RKO (cell line): ENCODE measurements at regions not wholly inside any gene's neighbourhood (a gene's known extent, or its start where the extent isn't known, plus 50 kb on each side); places are given as distances from the start of the nearest gene placed in this dataset.

Experiments used
- DNase-seq: peaks from one replicate; pipeline ENCODE4 v3.0.0-alpha.2; 2016; ENCODE audit warnings: low spot score

DNA sequence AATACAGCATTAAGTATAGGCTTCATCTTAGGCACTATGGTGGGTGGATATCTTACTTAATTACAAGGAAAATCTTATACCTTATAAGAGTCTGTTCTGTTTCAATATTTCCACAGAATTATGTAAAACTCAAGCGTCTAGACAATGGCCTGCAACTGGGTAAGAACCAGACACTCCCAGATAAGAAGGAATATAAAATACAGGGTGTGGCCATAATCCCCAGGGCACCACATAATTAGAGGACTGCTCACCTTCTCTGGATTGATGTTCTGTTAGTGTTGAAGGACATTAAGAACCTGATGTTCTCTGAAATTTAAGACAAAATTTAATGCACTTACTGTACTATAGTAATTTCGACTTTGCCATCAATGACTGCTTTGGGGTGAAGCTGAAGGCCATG is 198.2 kb upstream of the ARSJ start:
- no peak for DNase-seq

DNA sequence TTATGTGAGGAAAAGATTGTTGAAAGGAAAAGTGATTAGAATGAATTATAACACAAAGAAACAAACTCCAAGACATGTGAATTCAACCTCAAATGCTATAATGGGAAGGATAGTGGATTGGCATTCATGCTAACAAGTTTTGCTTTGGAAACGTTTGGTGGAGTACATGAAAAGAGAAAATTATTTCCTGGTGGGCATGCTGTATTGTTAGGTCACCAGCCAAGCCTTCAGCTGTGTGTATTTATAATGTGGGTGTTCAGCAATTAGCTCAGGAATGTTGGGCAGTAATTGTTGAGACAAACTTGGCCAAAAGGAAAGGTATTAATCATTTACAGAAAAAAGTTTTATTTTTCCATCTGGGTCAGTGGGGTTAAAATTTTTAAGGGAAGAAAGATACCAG is 198.9 kb upstream of the ARSJ start:
- no peak for DNase-seq

DNA sequence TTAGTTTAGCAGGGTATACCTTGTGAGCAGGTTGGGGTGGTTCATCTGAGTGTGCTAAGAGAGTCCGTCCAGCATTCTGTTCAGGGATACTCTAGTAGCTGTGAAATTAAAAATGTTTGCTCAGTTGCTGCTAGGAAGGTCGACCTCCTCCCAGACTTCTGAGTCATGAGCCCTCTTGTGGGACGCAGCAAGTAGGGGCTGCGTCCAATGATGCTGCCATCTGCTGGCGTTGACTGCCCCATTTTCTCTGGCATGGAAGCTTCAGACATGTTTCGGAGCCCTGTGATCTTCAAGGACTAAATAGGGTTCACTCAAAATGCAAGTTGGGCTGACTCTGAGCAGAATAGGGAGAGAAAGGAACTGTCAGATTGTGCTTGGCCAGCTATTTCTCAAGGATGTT is 201.0 kb upstream of the ARSJ start:
- DNase-seq, result peak; percentile 29

DNA sequence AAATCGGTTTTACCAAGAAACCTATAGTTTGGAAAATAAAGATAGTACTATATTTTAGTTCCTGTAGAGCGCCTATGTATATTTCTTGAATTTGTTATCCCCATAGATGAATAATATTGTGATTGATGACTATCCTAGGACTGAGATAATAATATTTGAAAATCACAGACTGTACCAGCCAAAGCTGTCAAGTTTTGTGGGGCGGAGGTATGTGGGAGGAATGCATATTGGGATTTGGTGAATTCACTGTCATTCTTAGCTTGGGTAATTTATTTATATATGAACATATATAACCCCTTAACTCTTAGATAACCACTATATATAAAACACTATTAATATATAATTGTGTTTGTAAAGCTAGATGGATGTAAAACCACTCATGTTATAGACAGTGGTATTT is 205.5 kb upstream of the ARSJ start:
- no peak for DNase-seq

DNA sequence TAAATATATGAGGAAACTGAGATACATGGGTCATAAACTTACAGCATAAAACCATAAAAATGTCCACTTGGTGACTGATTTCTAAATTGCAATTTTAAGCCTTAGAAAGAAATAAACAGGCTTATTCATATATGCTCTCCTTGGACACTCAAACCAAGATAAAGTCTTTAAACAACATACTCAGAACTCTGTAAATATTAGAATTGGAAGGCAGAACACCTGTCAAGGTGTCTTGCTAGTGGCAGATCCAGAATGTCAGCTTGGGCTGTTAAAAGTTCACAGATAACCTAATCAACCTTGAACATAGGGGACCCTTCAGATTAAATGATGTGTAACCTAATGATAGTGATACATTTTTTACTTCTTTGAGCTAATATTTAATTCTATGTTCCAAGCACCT is 208.1 kb upstream of the ARSJ start:
- DNase-seq, result no peak

DNA sequence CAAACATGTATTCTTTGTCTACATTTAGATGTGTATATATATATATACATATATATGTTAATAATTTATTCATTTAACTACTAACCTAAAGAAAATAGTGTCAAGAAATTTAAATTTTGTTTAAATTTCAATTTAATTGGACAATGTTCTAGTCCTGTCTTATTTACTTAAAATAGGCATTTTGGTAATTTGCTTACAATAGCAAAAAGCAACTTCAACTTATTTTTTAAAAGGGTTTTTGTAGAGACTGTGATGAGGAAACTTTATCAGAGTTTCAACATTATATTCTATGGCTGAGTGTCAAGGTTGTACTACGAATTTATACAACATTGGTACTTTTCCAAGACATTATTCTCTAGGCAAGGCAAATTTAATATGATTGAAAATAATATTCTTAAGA is 212.0 kb upstream of the ARSJ start:
- DNase-seq, result no peak

DNA sequence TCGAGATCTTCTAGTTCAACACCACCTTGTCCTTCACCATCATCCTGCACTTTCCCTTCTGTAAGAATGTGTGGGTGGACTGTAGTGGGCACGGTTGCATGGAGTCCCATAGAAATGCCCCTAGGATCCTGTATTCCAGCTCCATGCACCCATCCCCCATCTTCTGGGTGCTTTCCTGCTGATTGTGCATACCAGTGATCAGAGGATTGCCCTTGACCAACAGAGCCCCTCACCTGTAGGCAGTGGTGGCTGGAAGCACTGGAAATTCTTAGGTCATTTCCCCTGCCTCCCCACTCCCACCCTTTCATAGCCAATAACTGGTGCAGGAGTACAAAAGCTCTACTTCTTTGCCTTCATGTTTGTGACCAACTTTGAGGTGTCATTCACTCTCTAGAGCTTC is 213.4 kb upstream of the ARSJ start:
- DNase-seq, result no peak

DNA sequence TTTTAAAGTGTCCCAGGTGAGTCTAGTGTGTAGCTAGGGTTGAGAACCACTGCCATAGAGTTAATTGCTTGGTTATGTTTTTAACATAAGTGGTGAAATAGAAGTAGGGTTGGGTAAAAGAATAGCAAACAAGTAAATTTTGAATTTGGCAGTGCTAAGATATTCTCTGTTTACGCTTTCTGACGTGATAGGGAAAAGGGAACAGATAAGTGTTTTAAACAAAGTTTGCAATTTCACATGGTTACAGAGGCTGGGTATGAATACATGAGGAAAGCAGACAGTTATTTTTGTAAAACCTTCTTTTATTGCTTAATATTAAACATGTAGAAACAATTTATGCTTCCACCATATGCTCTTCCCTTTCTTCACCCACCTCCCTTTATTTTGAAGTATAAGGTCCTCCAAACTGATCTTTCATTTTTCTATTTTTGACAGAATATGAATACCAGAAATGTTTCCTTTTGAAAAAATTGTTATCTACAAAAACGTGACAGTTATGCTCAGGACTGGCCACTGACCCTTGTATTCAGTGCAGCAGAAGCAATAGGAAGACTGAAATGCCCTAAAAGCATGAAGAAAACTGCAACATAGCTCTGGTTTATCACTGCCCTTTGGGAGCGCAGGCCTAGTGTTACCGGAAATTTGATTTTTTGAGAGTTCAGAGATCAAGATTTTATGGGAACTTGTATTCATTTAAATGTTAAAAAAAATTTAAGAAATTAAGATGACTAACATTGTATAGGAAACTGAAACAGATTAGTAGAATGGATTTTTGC is 214.4 kb upstream of the ARSJ start:
- DNase-seq, result no peak

DNA sequence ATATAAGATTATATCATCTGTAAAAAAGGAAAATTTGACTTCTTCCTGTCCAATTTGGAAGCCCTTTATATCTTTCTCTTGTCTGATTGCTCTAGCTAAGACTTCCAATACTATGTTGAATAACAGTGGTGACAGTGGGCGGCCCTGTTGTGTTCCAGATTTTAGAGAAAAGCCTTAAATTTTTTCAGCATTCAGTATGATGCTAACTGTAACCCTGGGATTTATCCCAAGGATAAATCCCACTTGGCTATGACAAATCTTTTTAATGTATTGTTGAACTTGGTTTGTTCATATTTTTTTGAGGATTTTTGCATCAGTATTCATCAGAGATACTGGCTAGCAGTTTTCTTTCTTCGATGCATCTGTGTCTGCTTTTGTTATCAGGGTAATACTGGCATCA is 217.2 kb upstream of the ARSJ start:
- no peak for DNase-seq

DNA sequence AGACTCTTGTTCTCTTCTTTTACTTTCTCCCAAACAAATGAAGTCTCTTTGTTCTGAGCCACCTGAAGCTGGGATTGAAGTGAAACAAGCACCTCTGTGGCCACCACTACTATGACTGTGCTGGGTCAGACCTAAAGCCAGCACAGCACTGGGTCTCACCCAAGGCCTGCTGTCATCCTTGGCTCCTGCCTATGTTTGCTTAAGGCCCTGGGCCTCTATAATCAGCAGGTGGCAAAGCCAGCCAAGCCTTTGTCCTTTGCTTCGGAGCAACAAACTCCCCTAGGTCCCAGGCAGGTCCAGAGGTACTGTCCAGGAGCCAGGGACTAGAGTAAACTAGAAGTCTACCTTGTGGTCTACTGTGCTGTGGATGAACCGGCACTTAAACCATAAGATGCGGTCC is 220.6 kb upstream of the ARSJ start:
- no peak for DNase-seq

DNA sequence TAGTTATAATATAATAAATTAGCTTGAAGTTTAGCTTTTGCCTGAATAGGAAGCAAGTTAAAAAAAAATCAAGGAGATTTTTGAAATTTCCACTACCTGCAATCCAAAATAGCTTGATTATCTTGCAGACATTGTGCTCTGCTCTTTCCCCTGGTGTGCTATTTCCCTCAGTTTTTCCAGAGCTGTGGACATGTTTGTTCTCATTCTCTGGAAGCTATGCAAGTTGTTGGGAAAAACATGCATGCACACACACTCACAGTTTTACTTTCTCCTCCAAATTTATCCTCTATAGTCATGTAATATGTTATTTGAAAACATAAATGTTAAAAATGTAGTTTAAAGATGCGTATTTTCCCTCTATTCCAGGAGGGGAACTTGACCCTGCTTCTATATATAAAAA is 225.8 kb upstream of the ARSJ start:
- no peak for DNase-seq

DNA sequence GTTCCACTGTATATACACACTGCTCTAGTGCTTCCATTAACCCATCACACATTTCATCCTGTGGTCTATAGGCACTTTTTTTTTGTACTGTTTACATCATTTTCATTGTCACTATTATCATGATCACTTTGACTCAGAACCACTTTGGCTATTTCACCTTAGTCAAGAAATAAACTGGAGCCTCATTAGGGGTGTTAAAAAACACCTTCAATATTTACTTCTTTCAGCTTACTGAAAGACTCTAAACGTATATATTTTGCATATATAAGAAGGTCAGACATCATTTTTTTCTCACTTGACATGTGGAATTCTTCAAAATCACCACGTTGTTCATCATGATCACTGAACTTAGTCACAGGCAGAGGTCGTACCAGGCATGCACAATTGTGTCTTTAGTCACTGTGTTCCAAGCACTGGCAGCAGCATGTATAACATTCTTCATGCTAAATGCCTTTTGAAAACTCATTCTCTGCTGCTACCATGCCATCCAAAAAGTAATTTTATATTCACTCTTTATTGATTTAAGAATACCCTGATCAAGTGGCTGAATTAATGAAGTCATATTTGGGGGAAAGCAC is 229.2 kb upstream of the ARSJ start:
- peak; percentile 15 for DNase-seq

DNA sequence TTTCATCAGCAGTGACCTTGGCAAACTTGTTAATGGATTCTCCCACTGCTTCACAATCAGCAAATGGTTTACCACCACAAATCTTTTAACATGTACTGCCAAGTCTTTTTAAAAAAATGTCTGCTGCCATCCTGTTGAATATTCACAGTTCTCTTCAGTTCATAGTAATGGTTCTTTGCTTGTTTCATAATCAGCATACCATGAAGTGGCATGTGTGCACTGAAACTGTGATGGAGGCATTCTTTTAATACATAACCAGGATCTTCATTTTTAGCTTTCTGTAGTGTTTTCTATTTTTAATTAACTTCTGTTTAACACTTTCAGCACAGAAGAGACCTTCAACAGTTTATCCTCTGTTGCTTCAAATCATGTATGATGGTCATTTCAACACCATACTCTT is 230.1 kb upstream of the ARSJ start:
- DNase-seq, result no peak

DNA sequence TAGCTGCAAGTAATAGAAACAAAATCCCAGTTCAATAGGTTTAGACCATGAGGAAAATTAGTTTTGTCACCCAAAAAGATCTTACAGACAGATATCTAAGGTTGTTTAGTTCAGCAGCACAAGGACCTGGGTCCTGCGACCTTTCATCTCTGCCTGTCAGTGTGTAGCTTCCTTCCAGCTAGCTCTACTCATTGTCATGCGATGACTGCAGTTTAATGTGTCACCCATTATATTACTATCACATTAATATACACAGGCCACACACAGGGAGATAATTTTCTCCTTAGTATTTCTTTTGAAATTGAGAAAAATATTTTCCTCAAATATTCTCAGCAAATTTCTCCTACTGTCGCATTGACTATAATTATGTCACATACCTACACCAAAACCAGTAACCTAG is 232.1 kb upstream of the ARSJ start:
- no peak for DNase-seq

DNA sequence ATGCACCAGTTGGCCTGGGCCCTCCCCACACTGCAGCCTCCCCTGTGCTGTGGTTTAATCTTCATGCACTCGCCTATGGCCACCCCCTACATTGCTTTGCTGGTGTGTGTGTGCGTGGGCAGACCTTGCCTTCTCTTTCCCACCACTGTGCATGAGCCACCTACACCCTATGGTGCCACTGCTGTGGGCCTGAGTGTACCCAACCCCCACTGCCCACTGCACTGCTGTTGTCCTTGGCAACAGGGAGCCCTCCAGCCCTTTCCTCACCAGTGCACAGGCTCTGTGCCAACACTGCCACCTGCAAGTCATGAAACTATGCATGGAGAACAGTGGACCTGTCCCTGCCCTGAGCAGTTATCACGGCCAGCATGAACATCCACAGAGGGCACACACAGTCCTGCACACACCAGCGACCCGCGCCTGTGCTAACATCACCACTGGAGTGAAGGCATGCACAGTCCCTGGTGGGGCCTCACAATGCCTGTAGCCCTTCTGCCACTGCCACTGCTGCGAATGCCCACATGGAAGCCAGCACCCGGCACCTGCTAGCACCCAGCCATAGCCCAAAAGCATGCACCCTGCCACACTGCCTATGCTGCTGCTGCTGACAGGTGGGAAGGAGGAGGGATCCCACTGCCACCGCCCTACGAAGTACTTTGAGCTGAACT is 237.8 kb upstream of the ARSJ start:
- no peak for DNase-seq

DNA sequence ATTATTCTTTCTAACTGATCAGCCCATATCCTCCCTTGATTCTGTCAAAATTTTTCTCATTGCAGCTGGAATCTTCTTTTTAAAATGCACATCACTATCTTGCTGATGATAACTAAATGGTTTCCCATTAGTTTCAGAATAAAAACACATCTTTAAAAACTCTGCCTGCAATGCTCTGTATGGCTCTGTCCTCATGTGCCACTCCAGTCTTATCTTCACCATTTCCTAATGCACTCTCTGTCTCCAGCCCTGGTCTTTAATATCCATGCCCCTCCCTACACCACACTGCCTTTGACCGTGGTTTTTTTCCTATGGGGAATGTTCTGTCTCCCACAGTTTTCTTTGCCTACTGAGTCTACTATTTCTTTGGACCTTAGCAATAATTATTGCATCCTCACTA is 244.1 kb upstream of the ARSJ start:
- no peak for DNase-seq

DNA sequence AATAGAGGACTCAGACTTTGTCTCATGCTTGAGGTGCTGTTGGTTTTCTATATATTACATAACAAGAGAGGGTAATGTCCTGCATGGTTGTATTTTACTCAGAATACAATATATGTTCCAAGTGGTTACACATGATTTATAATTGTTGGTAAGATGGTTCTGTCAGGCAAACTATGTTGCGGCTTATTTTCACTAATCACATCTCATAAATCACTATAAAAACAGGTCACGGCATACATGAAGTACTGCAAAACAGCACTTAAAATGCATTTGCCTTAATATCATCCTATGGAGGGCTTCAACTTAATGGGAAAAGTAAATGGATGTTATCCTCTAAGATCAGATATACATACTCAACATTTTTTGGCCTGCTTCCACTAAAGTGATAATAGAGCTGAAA is 246.0 kb upstream of the ARSJ start:
- DNase-seq, result no peak

DNA sequence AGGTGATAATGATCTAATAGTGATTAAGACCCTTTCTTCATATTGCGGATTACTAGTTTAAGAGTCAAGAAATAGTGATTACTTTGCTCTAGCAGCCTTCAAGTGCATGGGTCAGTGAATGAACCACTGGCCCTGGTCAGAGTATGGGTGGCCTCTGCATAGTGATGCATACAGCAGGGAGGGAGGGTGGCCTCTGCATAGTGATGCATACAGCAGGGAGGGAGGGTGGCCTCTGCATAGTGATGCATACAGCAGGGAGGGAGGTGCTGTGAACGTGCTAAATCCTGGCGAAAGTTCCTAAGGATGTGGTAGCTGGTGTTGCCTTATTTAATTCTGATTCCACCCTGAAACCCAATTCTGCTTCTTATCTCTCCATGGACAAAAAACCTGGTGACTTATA is 246.7 kb upstream of the ARSJ start:
- DNase-seq, result no peak

DNA sequence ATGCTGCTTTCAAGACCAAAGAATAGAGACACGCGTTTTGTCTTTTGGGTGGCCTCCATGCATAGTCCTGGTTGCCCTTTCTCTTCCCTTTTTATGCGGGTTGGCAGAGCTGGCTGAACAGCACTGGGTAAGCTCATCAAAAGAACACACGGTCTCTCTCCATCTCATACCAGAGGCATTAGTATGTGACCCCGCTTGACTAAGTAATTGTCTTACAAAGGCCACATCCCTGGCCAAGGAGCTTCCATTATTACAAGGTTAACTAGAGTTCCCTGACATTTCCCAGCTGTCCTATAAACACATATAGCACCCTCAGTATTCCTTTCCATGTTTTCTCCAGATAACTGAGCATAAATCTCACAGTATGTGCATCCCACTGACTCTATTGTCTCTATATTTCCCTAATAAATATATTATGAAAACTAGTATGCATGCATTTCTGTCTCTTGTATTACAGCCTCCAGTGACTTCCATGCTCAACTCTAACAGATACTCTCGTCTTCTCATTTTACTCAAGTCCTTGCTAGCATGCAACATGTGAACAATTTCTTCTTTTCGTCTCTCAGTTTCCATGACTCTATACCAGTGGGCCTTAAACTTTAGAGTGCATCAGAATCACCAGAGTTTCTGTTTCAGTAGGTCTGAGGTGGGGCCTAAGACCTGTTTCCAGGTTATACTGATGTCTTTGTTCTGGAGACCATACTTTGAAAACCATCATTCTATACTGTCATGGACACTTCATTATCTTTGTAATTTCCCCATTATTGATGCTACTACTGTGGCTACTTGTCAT is 247.7 kb upstream of the ARSJ start:
- no peak for DNase-seq

DNA sequence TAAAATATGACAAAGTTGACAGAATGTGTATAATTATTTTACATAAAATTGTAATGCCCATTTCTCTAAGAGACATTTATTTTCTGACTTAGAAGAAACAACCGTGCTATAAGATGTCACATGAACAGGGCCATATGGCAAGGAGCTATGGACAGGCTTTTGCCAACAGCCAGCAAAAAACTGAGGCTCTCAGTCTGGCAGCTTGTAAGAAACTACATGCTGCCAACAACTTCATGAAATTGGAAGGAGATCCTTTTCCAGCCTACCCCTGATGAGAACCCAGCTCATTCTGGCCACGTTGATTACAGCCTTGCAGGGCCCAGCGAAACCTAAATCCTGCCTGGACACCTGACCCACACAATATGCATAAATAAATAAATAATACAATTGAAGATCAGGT is 250.3 kb upstream of the ARSJ start:
- DNase-seq, result no peak

DNA sequence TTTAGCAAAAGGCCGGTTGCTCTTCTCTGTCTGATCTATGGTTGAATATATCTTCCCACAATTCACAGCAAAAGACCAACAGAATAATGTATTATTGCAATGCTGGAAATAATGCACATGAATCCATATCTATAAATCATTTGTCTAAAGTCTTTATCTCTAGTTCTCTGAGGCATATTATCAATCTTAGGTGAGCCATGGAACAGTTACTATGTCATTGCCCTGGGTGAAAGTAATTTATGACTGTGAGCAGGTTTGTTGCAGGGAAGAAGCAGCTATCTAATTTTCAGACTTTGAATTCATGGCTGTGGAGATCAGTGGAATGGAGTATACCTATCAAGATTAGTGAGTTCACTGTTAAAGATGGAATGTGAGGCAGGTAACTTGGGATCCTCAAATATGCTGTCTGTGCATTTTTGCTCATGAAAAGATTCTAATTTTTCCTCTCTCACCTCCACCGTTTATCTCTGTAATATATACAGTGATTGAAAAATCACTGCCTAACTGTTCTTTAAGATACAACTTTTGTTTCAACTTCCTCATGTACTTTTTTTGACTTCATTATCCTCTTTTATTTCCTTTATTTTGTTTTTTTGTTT is 256.8 kb upstream of the ARSJ start:
- no peak for DNase-seq

DNA sequence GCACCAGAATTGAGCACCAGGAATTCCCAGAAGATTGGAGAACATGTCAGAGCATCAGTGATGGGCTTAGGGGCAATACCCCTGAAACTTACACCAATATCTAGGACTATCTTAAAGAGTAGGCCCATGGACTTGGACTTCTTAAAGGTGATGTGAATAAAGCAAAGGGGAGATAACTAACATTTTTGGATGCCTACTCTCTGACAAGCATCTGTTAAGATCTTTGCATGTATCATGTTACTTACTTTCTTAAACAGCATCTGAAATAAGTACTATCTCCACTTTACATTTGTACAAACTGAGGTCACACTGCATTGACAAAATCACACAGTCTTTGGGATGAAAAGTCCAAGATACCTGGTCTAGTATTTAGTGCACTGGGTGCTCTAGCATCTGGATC is 258.6 kb upstream of the ARSJ start:
- DNase-seq, result no peak

DNA sequence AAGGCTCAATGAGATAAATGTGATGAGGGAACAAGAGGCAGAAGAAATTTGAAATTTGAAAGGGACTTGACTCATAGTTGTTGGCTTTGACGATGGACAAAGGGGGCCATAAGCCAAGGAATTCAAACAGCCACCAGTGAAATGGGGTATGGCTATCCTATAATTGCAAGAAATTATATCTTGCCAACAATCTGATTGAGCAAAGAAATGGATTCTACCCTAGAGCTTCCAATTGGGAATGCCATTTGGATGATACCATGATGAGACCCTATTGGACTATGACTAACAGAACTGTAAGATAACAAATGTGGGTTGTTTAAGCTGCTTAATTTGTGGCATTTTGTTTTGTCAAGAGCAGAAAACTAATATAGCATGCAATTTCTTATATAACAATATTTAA is 270.1 kb upstream of the ARSJ start:
- no peak for DNase-seq
